GM13977 (cell line): ENCODE measurements at regions not wholly inside any gene's neighbourhood (a gene's known extent, or its start where the extent isn't known, plus 50 kb on each side); places are given as distances from the start of the nearest gene placed in this dataset.
"Not testable (repeated sequence)": the region's sequence is repeated elsewhere in the genome, so short reads cannot be mapped to it uniquely, and the experiment has no call there.

ENCODE experiments used
- DNase-seq: peaks from one replicate; pipeline ENCODE4 v3.0.0; 2012; ENCODE audit warnings: low spot score
- CTCF ChIP-seq: IDR thresholded peaks from 2 replicates; pipeline ENCODE4 v1.5.1; 2012; ENCODE audit warnings: mild to moderate bottlenecking, control low read depth; ENCODE audit not compliant: insufficient read depth; ENCODE audit errors: extremely low read depth, missing control alignments
- in situ Hi-C: fragments of 300-500 bp; cut with MboI; formaldehyde crosslinking; loops from one replicate; pipeline ENCODE4 v1.12.0; 2022; ENCODE audit warnings: low sequenced_read_pairs, low pct_unique_long_range_greater_than_20kb, mixed read lengths, inconsistent platforms; ENCODE audit not compliant: unreplicated experiment

- TF ChIP-seq CTCF, result no peak
- in situ Hi-C loops, result no loop called here
- no peak for DNase-seq
Measured at GRCh38 chr2:8251856-8252255, 430.0 kb upstream of the ID2 start.

GRCh38 chr2:8252997-8253694 lies 428.7 kb upstream of the ID2 start:
- DNase-seq, result peak; percentile 48
- in situ Hi-C loops, result no loop called here
- TF ChIP-seq CTCF, result no peak

- in situ Hi-C loops, result no loop called here
- no peak for DNase-seq
- no peak for TF ChIP-seq CTCF
Measured at GRCh38 chr2:8253781-8254180, 428.1 kb upstream of the ID2 start.

GRCh38 chr2:8254214-8254613 lies 427.6 kb upstream of the ID2 start:
- DNase-seq, in situ Hi-C loops: not testable (repeated sequence)

- no peak for TF ChIP-seq CTCF
- DNase-seq, result no peak
- in situ Hi-C loops, result no loop called here
Measured at GRCh38 chr2:8254791-8255447, 426.9 kb upstream of the ID2 start.

- no peak for DNase-seq
- no peak for TF ChIP-seq CTCF
- in situ Hi-C loops, result no loop called here
Measured at GRCh38 chr2:8255448-8255800, 426.4 kb upstream of the ID2 start.

GRCh38 chr2:8256905-8257304 lies 425.0 kb upstream of the ID2 start:
- TF ChIP-seq CTCF, result no peak
- in situ Hi-C loops, result no loop called here
- DNase-seq, result no peak
